Activated naive CD8-positive, alpha-beta T cell (primary cell): ENCODE measurements at regions not wholly inside any gene's neighbourhood (a gene's known extent, or its start where the extent isn't known, plus 50 kb on each side); places are given as distances from the start of the nearest gene placed in this dataset.

Source experiments
- H3K27ac Mint-ChIP-seq: one replicate; pipeline ENCODE4 v1.8.0; 2021; ENCODE audit warnings: mixed read lengths
- H3K27me3 Mint-ChIP-seq: one replicate; pipeline ENCODE4 v1.8.0; 2021; ENCODE audit warnings: mixed read lengths
- H3K36me3 Mint-ChIP-seq: one replicate; pipeline ENCODE4 v1.8.0; 2021; ENCODE audit warnings: mixed read lengths
- H3K4me1 Mint-ChIP-seq: one replicate; pipeline ENCODE4 v1.8.0; 2021; ENCODE audit warnings: low read depth, mixed read lengths
- H3K4me3 Mint-ChIP-seq: one replicate; pipeline ENCODE4 v1.8.0; 2021; ENCODE audit warnings: mild to moderate bottlenecking, mixed read lengths
- H3K9me3 Mint-ChIP-seq: one replicate; pipeline ENCODE4 v1.8.0; 2021; ENCODE audit warnings: low read depth, mixed read lengths

GRCh38 chr11:116240710-116241109, 532.1 kb downstream of the BUD13 start:
- Mint-ChIP-seq H3K4me1 (no peaks in the 10 kb centered on the region), H3K27ac (no peak overlapping the region), H3K9me3 (no peaks in the 10 kb centered on the region), H3K4me3 (no peak overlapping the region), H3K36me3 (no peaks in the 10 kb centered on the region), H3K27me3 (peaks cover 5% of the 10 kb centered on the region)

- H3K4me1 Mint-ChIP-seq: no peaks in the 10 kb centered on the region
- peaks cover 4% of the 10 kb centered on the region for H3K27me3 Mint-ChIP-seq
- no peak overlapping the region for H3K4me3 Mint-ChIP-seq
- H3K27ac Mint-ChIP-seq: no peak overlapping the region
- H3K9me3 Mint-ChIP-seq: no peaks in the 10 kb centered on the region
- H3K36me3 Mint-ChIP-seq: no peaks in the 10 kb centered on the region
These were observed 533.5 kb downstream of the BUD13 start for GRCh38 chr11:116239247-116239646.

GRCh38 chr11:116234989-116235568, 537.7 kb downstream of the BUD13 start:
- Mint-ChIP-seq H3K27ac (no peak overlapping the region), H3K36me3 (no peaks in the 10 kb centered on the region), H3K4me1 (no peaks in the 10 kb centered on the region), H3K27me3 (peaks cover 4% of the 10 kb centered on the region), H3K9me3 (no peaks in the 10 kb centered on the region), H3K4me3 (no peak overlapping the region)

- no peaks in the 10 kb centered on the region for H3K9me3 Mint-ChIP-seq
These were observed 539.2 kb downstream of the BUD13 start for GRCh38 chr11:116233561-116233960.

GRCh38 chr11:116232364-116232828, 540.4 kb downstream of the BUD13 start:
- Mint-ChIP-seq H3K9me3 (no peaks in the 10 kb centered on the region), H3K4me1 (no peaks in the 10 kb centered on the region), H3K4me3 (no peak overlapping the region), H3K36me3 (no peaks in the 10 kb centered on the region), H3K27ac (no peak overlapping the region), H3K27me3 (peaks cover 6% of the 10 kb centered on the region)

More at GRCh38 chr11:116233561-116233960, 539.2 kb downstream of the BUD13 start:
- Mint-ChIP-seq H3K4me1 (no peaks in the 10 kb centered on the region), H3K36me3 (no peaks in the 10 kb centered on the region), H3K27me3 (peaks cover 4% of the 10 kb centered on the region), H3K27ac (no peak overlapping the region), H3K4me3 (no peak overlapping the region)

- Mint-ChIP-seq H3K27me3 (peaks cover 7% of the 10 kb centered on the region), H3K36me3 (no peaks in the 10 kb centered on the region), H3K9me3 (no peaks in the 10 kb centered on the region), H3K4me1 (no peaks in the 10 kb centered on the region), H3K4me3 (no peak overlapping the region), H3K27ac (no peak overlapping the region)
These were observed 541.2 kb downstream of the BUD13 start for GRCh38 chr11:116231543-116231942.

GRCh38 chr11:116230438-116230837, 542.3 kb downstream of the BUD13 start:
- H3K36me3 Mint-ChIP-seq: no peaks in the 10 kb centered on the region
- no peaks in the 10 kb centered on the region for H3K4me1 Mint-ChIP-seq
- H3K4me3 Mint-ChIP-seq: no peak overlapping the region
- H3K27ac Mint-ChIP-seq: no peak overlapping the region
- H3K9me3 Mint-ChIP-seq: no peaks in the 10 kb centered on the region
- H3K27me3 Mint-ChIP-seq: peaks cover 5% of the 10 kb centered on the region

GRCh38 chr11:116229236-116229970, 543.4 kb downstream of the BUD13 start:
- no peak overlapping the region for H3K4me3 Mint-ChIP-seq
- H3K4me1 Mint-ChIP-seq: no peaks in the 10 kb centered on the region
- H3K27me3 Mint-ChIP-seq: peaks cover 3% of the 10 kb centered on the region
- no peaks in the 10 kb centered on the region for H3K9me3 Mint-ChIP-seq
- no peak overlapping the region for H3K27ac Mint-ChIP-seq
- no peaks in the 10 kb centered on the region for H3K36me3 Mint-ChIP-seq

GRCh38 chr11:116226731-116227130, 546.1 kb downstream of the BUD13 start:
- H3K36me3 Mint-ChIP-seq: no peaks in the 10 kb centered on the region
- no peaks in the 10 kb centered on the region for H3K4me1 Mint-ChIP-seq
- H3K27ac Mint-ChIP-seq: no peak overlapping the region
- no peak overlapping the region for H3K4me3 Mint-ChIP-seq
- no peaks in the 10 kb centered on the region for H3K9me3 Mint-ChIP-seq
- peaks cover 3% of the 10 kb centered on the region for H3K27me3 Mint-ChIP-seq

- Mint-ChIP-seq H3K9me3 (no peaks in the 10 kb centered on the region), H3K4me3 (no peak overlapping the region), H3K27ac (no peak overlapping the region), H3K4me1 (no peaks in the 10 kb centered on the region), H3K36me3 (no peaks in the 10 kb centered on the region), H3K27me3 (peaks cover 3% of the 10 kb centered on the region)
These were observed 546.8 kb downstream of the BUD13 start for GRCh38 chr11:116225784-116226585.

GRCh38 chr11:116225236-116225635, 547.6 kb downstream of the BUD13 start:
- no peaks in the 10 kb centered on the region for H3K36me3 Mint-ChIP-seq
- no peaks in the 10 kb centered on the region for H3K4me1 Mint-ChIP-seq

GRCh38 chr11:116224889-116225200, 547.9 kb downstream of the BUD13 start:
- no peaks in the 10 kb centered on the region for H3K4me1 Mint-ChIP-seq
- H3K27me3 Mint-ChIP-seq: peaks cover 3% of the 10 kb centered on the region
- H3K27ac Mint-ChIP-seq: no peak overlapping the region
- H3K9me3 Mint-ChIP-seq: no peaks in the 10 kb centered on the region
- H3K4me3 Mint-ChIP-seq: no peak overlapping the region
- H3K36me3 Mint-ChIP-seq: no peaks in the 10 kb centered on the region

More at GRCh38 chr11:116225236-116225635, 547.6 kb downstream of the BUD13 start:
- no peak overlapping the region for H3K4me3 Mint-ChIP-seq
- peaks cover 3% of the 10 kb centered on the region for H3K27me3 Mint-ChIP-seq
- no peaks in the 10 kb centered on the region for H3K9me3 Mint-ChIP-seq
- H3K27ac Mint-ChIP-seq: no peak overlapping the region

GRCh38 chr11:116224154-116224888, 548.5 kb downstream of the BUD13 start:
- no peaks in the 10 kb centered on the region for H3K4me1 Mint-ChIP-seq
- no peaks in the 10 kb centered on the region for H3K36me3 Mint-ChIP-seq
- H3K4me3 Mint-ChIP-seq: no peak overlapping the region
- H3K9me3 Mint-ChIP-seq: no peaks in the 10 kb centered on the region
- no peak overlapping the region for H3K27ac Mint-ChIP-seq
- H3K27me3 Mint-ChIP-seq: peaks cover 3% of the 10 kb centered on the region

- Mint-ChIP-seq H3K36me3 (no peaks in the 10 kb centered on the region), H3K4me3 (no peak overlapping the region), H3K4me1 (no peaks in the 10 kb centered on the region), H3K27ac (no peak overlapping the region), H3K27me3 (peaks cover 2% of the 10 kb centered on the region), H3K9me3 (no peaks in the 10 kb centered on the region)
These were observed 551.4 kb downstream of the BUD13 start for GRCh38 chr11:116221351-116221750.
